Prostate gland (tissue), 2 donors: ENCODE measurements at regions not wholly inside any gene's neighbourhood (a gene's known extent, or its start where the extent isn't known, plus 50 kb on each side); places are given as distances from the start of the nearest gene placed in this dataset.
A peak's percentile ranks its signal among the peaks of the same experiment; 100 is the strongest.
"Not testable (repeated sequence)": the region's sequence is repeated elsewhere in the genome, so short reads cannot be mapped to it uniquely, and the experiment has no call there.

Source experiments
- DNase-seq: peaks from one replicate; pipeline ENCODE4 v3.0.0-alpha.2; 2019; ENCODE audit warnings: low spot score
- H3K27ac ChIP-seq, 2 donors: fragments of 200-600 bp; sonication (generic); 2 replicates each; pipeline ENCODE4 v1.5.1; 2017 to 2019
- H3K27me3 ChIP-seq: fragments of 200-600 bp; sonication (generic); replicated peaks from 2 replicates; pipeline ENCODE4 v1.5.1; 2019; ENCODE audit not compliant: insufficient read depth
- H3K36me3 ChIP-seq, 2 donors: fragments of 200-600 bp; sonication (generic); 1 replicate in 1 of 2; 2 replicates in 1 of 2; pipeline versions ENCODE4 v1.5.1 to v1.8.1; 2017 to 2019
- H3K4me1 ChIP-seq: fragments of 200-600 bp; sonication (generic); replicated peaks from 2 replicates; pipeline ENCODE4 v1.5.1; 2019
- H3K4me3 ChIP-seq, 2 donors: fragments of 200-600 bp; sonication (generic); 2 replicates each; pipeline ENCODE4 v1.5.1; 2017 to 2019
- H3K9me3 ChIP-seq: fragments of 200-600 bp; sonication (generic); 2 replicates; pipeline ENCODE4 v1.5.1; 2017
- CTCF ChIP-seq, 4 experiments: fragments of 200-600 bp in 2 of 4; fragments of 450-650 bp in 2 of 4; sonication (generic) in 2 of 4; IDR thresholded peaks; 1 replicate in 3 of 4; 2 replicates in 1 of 4; pipeline ENCODE4 v1.5.1; 2016 to 2019; ENCODE audit warnings: antibody characterized with exemption in 4 of 4, mild to moderate bottlenecking in 2 of 4, moderate library complexity in 2 of 4
- POLR2A ChIP-seq: fragments of 450-650 bp; IDR thresholded peaks from one replicate; pipeline ENCODE4 v1.6.1; 2016; ENCODE audit warnings: antibody characterized with exemption, mild to moderate bottlenecking
- POLR2AphosphoS5 ChIP-seq: sonication (generic); formaldehyde crosslinking; IDR thresholded peaks from one replicate; pipeline ENCODE4 v1.6.1; 2017; ENCODE audit warnings: antibody characterized with exemption
- WGBS: methylation state at CpG from one replicate; pipeline ENCODE4 v1.1.5; 2018; 5-methylcytosine and 5-hydroxymethylcytosine counted together
- intact Hi-C: fragments of 100-400 bp; cut with DNase I; formaldehyde crosslinking; loops from one replicate; pipeline ENCODE4 v1.14.2; 2022

- TF ChIP-seq POLR2A (no peak), CTCF (IDR thresholded peaks at IDR 0.05) (no peak), POLR2AphosphoS5 (no peak)
- intact Hi-C loops, result no loop called here
- no peaks in the 10 kb centered on the region for H3K27me3 ChIP-seq
- no peak overlapping the region for H3K27ac ChIP-seq
- H3K4me3 ChIP-seq, result no peak overlapping the region
- WGBS, result 92% methylated on average over 8 of the region's 8 CpGs
- DNase-seq, result no peak
- no peaks in the 10 kb centered on the region for H3K9me3 ChIP-seq
- no peaks in the 10 kb centered on the region for H3K36me3 ChIP-seq
- peaks cover 17% of the 10 kb centered on the region for H3K4me1 ChIP-seq
Observed at GRCh38 chr18:59038295-59039039, 101.2 kb upstream of the SEC11C start.

GRCh38 chr18:59039040-59039320, 100.7 kb upstream of the SEC11C start:
- WGBS, result 89% methylated on average over 1 of the region's 1 CpG
- H3K9me3 ChIP-seq, H3K27ac ChIP-seq, DNase-seq, H3K36me3 ChIP-seq, intact Hi-C loops, H3K4me3 ChIP-seq, H3K27me3 ChIP-seq: not testable (repeated sequence)
- H3K4me1 ChIP-seq, result peaks cover 17% of the 10 kb centered on the region

- Histone ChIP-seq H3K27ac (no peak overlapping the region), H3K4me1 (peaks cover 17% of the 10 kb centered on the region), H3K27me3 (no peaks in the 10 kb centered on the region), H3K4me3 (no peak overlapping the region), H3K9me3 (no peaks in the 10 kb centered on the region), H3K36me3 (no peaks in the 10 kb centered on the region)
- 97% methylated on average over 6 of the region's 6 CpGs for WGBS
- no peak for DNase-seq
- TF ChIP-seq POLR2A (no peak), POLR2AphosphoS5 (no peak), CTCF (IDR thresholded peaks at IDR 0.05) (no peak)
- intact Hi-C loops, result no loop called here
Observed at GRCh38 chr18:59039449-59039848, 100.2 kb upstream of the SEC11C start.

- no peaks in the 10 kb centered on the region for H3K9me3 ChIP-seq
- intact Hi-C loops, result no loop called here
- no peak for TF ChIP-seq CTCF (IDR thresholded peaks at IDR 0.05)
- TF ChIP-seq POLR2A, result no peak
- TF ChIP-seq POLR2AphosphoS5, result no peak
- H3K27ac ChIP-seq, result peak overlapping the region; percentile 25 to 67
- no peak for DNase-seq
- H3K4me3 ChIP-seq, result no peak overlapping the region
- H3K27me3 ChIP-seq, result no peaks in the 10 kb centered on the region
- H3K4me1 ChIP-seq, result peaks cover 17% of the 10 kb centered on the region
- H3K36me3 ChIP-seq, result no peaks in the 10 kb centered on the region
- 68% methylated on average over 8 of the region's 8 CpGs for WGBS
Observed at GRCh38 chr18:59040770-59041148, 98.9 kb upstream of the SEC11C start.

GRCh38 chr18:59041296-59041695, 98.4 kb upstream of the SEC11C start:
- Histone ChIP-seq H3K27ac (peak overlapping the region; percentile 67 to 69), H3K9me3 (no peaks in the 10 kb centered on the region), H3K27me3 (no peaks in the 10 kb centered on the region), H3K4me1 (peaks cover 17% of the 10 kb centered on the region), H3K4me3 (no peak overlapping the region), H3K36me3 (no peaks in the 10 kb centered on the region)
- TF ChIP-seq POLR2AphosphoS5 (no peak), CTCF (IDR thresholded peaks at IDR 0.05) (no peak), POLR2A (no peak)
- WGBS, result 57% methylated on average over 6 of the region's 6 CpGs
- no peak for DNase-seq
- intact Hi-C loops, result no loop called here
